ENCODE measurements at regions not wholly inside any gene's neighbourhood (a gene's known extent, or its start where the extent isn't known, plus 50 kb on each side); places are given as distances from the start of the nearest gene placed in this dataset.

GRCh38 chrX:44693255-44693654, 150.6 kb upstream of the DUSP21 start:
- TF ChIP-seq MAFK (IDR thresholded peaks at IDR 0.05; ENCODE audit: low read depth, low read length) (no peak), MAZ (IDR thresholded peaks at IDR 0.05; ENCODE audit: borderline replicate concordance, low read depth, low read length) (no peak), BHLHE40 (IDR thresholded peaks at IDR 0.05; ENCODE audit: low read depth, low read length) (no peak), RAD21 (IDR thresholded peaks at IDR 0.05; ENCODE audit: low read length) (no peak)
- TF ChIP-seq, protein P1, sequence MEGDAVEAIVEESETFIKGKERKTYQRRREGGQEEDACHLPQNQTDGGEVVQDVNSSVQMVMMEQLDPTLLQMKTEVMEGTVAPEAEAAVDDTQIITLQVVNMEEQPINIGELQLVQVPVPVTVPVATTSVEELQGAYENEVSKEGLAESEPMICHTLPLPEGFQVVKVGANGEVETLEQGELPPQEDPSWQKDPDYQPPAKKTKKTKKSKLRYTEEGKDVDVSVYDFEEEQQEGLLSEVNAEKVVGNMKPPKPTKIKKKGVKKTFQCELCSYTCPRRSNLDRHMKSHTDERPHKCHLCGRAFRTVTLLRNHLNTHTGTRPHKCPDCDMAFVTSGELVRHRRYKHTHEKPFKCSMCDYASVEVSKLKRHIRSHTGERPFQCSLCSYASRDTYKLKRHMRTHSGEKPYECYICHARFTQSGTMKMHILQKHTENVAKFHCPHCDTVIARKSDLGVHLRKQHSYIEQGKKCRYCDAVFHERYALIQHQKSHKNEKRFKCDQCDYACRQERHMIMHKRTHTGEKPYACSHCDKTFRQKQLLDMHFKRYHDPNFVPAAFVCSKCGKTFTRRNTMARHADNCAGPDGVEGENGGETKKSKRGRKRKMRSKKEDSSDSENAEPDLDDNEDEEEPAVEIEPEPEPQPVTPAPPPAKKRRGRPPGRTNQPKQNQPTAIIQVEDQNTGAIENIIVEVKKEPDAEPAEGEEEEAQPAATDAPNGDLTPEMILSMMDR (conservative IDR thresholded peaks at IDR 0.05; ENCODE audit: low read depth, low read length): no peak

Data from IMR-90 (cell line).